Fibroblast of lung (primary cell): ENCODE measurements at regions not wholly inside any gene's neighbourhood (a gene's known extent, or its start where the extent isn't known, plus 50 kb on each side); places are given as distances from the start of the nearest gene placed in this dataset.

ENCODE experiments used
- EZH2 ChIP-seq: IDR thresholded peaks from 2 replicates; pipeline ENCODE4 v1.5.1; 2012; ENCODE audit warnings: low read length, control low read depth, mild to moderate bottlenecking; ENCODE audit errors: missing control alignments
- TF ChIP-seq, protein P1 (sequence below), 2 donors: IDR thresholded peaks in 1 of 2; conservative IDR thresholded peaks in 1 of 2; 1 replicate in 1 of 2; 2 replicates in 1 of 2; pipeline ENCODE4 v1.5.1; 2011 to 2012; ENCODE audit warnings: low read length in 2 of 2, control low read depth in 1 of 2, inconsistent platforms in 1 of 2, low read depth in 1 of 2, mild to moderate bottlenecking in 1 of 2

DNA sequence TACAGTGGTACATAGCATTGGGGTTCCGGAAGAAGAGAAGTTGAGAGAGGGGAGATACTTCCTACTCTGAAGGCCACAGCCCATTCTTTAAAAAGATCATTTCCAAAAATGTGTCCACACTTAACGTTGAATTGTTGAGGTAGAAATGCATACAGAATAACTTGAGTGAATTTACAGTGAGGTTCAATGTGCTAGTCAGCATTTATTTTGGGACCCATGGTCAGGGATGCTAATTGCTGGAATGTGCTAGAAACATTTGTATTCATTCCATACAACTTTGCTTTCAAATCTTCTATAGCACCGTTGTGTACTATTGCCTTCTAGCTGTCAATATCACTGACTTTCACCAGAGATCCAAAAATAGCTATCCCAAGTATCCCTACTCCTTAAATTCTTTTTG is 325.9 kb downstream of the SATB2 start:
- TF ChIP-seq, protein P1, sequence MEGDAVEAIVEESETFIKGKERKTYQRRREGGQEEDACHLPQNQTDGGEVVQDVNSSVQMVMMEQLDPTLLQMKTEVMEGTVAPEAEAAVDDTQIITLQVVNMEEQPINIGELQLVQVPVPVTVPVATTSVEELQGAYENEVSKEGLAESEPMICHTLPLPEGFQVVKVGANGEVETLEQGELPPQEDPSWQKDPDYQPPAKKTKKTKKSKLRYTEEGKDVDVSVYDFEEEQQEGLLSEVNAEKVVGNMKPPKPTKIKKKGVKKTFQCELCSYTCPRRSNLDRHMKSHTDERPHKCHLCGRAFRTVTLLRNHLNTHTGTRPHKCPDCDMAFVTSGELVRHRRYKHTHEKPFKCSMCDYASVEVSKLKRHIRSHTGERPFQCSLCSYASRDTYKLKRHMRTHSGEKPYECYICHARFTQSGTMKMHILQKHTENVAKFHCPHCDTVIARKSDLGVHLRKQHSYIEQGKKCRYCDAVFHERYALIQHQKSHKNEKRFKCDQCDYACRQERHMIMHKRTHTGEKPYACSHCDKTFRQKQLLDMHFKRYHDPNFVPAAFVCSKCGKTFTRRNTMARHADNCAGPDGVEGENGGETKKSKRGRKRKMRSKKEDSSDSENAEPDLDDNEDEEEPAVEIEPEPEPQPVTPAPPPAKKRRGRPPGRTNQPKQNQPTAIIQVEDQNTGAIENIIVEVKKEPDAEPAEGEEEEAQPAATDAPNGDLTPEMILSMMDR (conservative IDR thresholded peaks at IDR 0.05 in 1 of 2, IDR thresholded peaks at IDR 0.05 in 1 of 2; ENCODE audit: low read depth in 1 of 2, low read length in 2 of 2) = no peak
- no peak for TF ChIP-seq EZH2
